SU-DHL-6 (cell line): ENCODE measurements at regions not wholly inside any gene's neighbourhood (a gene's known extent, or its start where the extent isn't known, plus 50 kb on each side); places are given as distances from the start of the nearest gene placed in this dataset.
"Not testable (repeated sequence)": the region's sequence is repeated elsewhere in the genome, so short reads cannot be mapped to it uniquely, and the experiment has no call there.

Experiments
- EZH2phosphoT487 ChIP-seq: fragments of 200-600 bp; sonication (generic), shearing (Covaris generic); conservative IDR thresholded peaks from 2 replicates; pipeline ENCODE4 v1.6.1; 2018; ENCODE audit warnings: mild to moderate bottlenecking, antibody characterized with exemption, low read length, moderate library complexity, mixed read lengths
- TF ChIP-seq, protein P1 (sequence below): fragments of 200-600 bp; sonication (generic); IDR thresholded peaks from one replicate; pipeline ENCODE4 v1.5.1; 2017; ENCODE audit warnings: antibody characterized with exemption, mild to moderate bottlenecking, low read length, moderate library complexity; ENCODE audit not compliant: insufficient read depth, poor library complexity, severe bottlenecking

GRCh38 chrX:25882503-25882902 is 255.6 kb upstream of the MAGEB18 start:
- TF ChIP-seq, protein P1, sequence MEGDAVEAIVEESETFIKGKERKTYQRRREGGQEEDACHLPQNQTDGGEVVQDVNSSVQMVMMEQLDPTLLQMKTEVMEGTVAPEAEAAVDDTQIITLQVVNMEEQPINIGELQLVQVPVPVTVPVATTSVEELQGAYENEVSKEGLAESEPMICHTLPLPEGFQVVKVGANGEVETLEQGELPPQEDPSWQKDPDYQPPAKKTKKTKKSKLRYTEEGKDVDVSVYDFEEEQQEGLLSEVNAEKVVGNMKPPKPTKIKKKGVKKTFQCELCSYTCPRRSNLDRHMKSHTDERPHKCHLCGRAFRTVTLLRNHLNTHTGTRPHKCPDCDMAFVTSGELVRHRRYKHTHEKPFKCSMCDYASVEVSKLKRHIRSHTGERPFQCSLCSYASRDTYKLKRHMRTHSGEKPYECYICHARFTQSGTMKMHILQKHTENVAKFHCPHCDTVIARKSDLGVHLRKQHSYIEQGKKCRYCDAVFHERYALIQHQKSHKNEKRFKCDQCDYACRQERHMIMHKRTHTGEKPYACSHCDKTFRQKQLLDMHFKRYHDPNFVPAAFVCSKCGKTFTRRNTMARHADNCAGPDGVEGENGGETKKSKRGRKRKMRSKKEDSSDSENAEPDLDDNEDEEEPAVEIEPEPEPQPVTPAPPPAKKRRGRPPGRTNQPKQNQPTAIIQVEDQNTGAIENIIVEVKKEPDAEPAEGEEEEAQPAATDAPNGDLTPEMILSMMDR: not testable (repeated sequence)
- TF ChIP-seq EZH2phosphoT487: not testable (repeated sequence)
